Activated naive CD4-positive, alpha-beta T cell treated with anti-CD3 and anti-CD28 coated beads, Interleukin-2, amount 10 ng/mL, durations not matched to agents 7 days and 5 days (primary cell): ENCODE measurements at regions not wholly inside any gene's neighbourhood (a gene's known extent, or its start where the extent isn't known, plus 50 kb on each side); places are given as distances from the start of the nearest gene placed in this dataset.
"Not testable (repeated sequence)": the region's sequence is repeated elsewhere in the genome, so short reads cannot be mapped to it uniquely, and the experiment has no call there.

Experiments used
- CTCF ChIA-PET: fragments of 350-600 bp; sonication (Branson Sonifier 250); formaldehyde crosslinking; loops from one replicate; lab custom pipeline; 2021; ENCODE audit warnings: antibody characterized with exemption; lab: Charles Lee
- DNase-seq: peaks from one replicate; pipeline ENCODE4 v3.0.0-alpha.2; 2020
- H3K27ac Mint-ChIP-seq: one replicate; pipeline ENCODE4 v1.8.0; 2021; ENCODE audit warnings: mild to moderate bottlenecking, moderate library complexity, mixed read lengths
- H3K27me3 Mint-ChIP-seq: one replicate; pipeline ENCODE4 v1.8.0; 2021; ENCODE audit warnings: mild to moderate bottlenecking, mixed read lengths
- H3K36me3 Mint-ChIP-seq: one replicate; pipeline ENCODE4 v1.8.0; 2021; ENCODE audit warnings: mixed read lengths
- H3K4me1 Mint-ChIP-seq: one replicate; pipeline ENCODE4 v1.8.0; 2021; ENCODE audit warnings: mixed read lengths
- H3K4me3 Mint-ChIP-seq: one replicate; pipeline ENCODE4 v1.8.0; 2021; ENCODE audit warnings: mild to moderate bottlenecking, moderate library complexity, mixed read lengths
- H3K9me3 Mint-ChIP-seq: one replicate; pipeline ENCODE4 v1.8.0; 2021; ENCODE audit warnings: mixed read lengths

DNA sequence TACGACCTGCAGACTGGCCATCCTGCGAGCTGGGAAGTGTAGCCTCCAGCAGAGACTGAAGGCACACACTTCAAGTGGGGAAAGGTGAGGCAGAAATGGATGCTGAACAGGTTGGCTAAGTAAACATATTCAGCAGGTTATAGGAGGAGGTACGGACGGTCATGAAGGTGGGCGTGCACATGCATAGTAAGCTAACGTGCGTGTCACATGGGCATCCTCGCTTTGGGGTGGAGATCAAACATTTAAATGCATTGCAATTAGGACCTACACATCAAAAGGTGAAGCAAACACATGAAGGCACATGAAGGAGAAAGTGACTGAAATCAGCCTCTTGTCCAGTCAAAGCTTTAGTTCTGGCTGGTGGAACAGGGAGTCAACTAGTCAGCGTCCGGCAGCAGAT, 305.6 kb upstream of the EXOC2 start:
- CTCF ChIA-PET: no interaction called here
- H3K9me3 Mint-ChIP-seq: no peaks in the 10 kb centered on the region
- H3K36me3 Mint-ChIP-seq: no peaks in the 10 kb centered on the region
- H3K4me1 Mint-ChIP-seq: no peaks in the 10 kb centered on the region
- H3K4me3 Mint-ChIP-seq: no peak overlapping the region
- DNase-seq: no peak
- H3K27me3 Mint-ChIP-seq: peaks cover 6% of the 10 kb centered on the region
- no peak overlapping the region for H3K27ac Mint-ChIP-seq

DNA sequence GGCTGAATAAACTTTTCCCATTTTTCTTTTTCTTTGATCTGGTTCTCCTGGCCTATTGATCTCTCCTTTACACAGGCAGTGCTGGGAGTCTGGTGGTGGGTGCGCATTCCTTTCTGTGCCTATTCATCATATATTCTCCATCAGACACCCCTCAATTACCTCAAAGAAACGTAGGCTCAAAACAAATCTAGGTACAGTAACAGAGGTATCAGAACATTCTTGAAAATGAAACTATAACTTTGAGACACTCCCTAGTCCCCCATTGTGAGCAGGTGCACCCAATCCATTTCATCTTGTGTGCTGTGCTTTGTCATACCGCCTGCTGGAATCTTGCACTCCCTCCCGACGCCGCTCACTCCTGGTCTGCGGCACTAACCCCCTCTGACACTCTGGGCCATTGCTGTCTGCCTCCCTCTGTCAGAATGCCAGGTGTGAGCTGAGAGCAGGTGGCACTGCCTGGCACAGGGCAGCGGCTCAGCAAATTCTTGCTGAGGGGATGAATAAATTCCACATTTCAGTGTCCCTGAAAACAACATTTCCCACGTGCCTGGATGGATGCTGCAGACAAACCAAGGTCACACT, 303.4 kb upstream of the EXOC2 start:
- CTCF ChIA-PET: no interaction called here
- no peaks in the 10 kb centered on the region for H3K9me3 Mint-ChIP-seq
- no peak overlapping the region for H3K27ac Mint-ChIP-seq
- no peaks in the 10 kb centered on the region for H3K36me3 Mint-ChIP-seq
- H3K4me3 Mint-ChIP-seq: no peak overlapping the region
- no peaks in the 10 kb centered on the region for H3K4me1 Mint-ChIP-seq
- no peak for DNase-seq
- peaks cover 6% of the 10 kb centered on the region for H3K27me3 Mint-ChIP-seq

DNA sequence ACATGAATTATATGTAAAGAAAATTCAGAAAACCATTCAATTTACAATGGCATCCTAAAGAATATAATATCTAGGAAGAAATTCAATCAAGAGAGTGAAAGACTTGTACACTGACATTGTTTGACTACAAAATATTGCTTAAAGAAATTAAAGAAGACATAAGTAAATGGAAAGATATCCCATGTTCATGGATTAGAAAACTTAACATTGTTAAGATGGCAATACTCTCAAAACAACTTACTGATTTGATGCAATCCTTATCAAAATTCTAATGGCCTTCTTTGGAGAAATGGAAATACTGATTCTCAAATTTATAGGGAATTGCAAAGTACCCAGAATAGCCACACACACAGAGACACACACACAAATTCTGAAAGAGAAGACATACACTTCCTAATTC, 298.3 kb upstream of the EXOC2 start:
- peaks cover 4% of the 10 kb centered on the region for H3K27me3 Mint-ChIP-seq
- H3K27ac Mint-ChIP-seq: no peak overlapping the region
- CTCF ChIA-PET: no interaction called here
- no peaks in the 10 kb centered on the region for H3K36me3 Mint-ChIP-seq
- H3K4me3 Mint-ChIP-seq: no peak overlapping the region
- no peaks in the 10 kb centered on the region for H3K4me1 Mint-ChIP-seq
- no peaks in the 10 kb centered on the region for H3K9me3 Mint-ChIP-seq
- DNase-seq: no peak

DNA sequence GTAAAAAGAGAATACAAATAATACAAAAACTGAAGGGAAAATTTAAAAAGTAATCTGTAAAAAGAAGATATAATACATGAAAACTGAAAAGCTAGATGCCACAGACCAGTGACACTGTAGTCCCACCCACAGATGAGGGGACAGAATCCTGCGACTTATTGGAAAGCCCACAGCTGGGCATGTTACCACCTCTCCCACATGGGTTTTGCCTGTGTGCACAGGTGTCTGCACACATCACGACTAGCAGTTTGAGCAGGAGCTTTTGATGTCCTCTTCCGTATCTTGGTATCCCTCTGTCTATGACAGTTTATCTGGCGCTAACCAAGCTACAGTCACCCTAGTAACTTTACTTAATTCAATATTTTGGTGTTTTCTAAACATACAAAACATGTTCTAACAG, 291.1 kb upstream of the EXOC2 start:
- peaks cover 8% of the 10 kb centered on the region for H3K27me3 Mint-ChIP-seq
- no peak overlapping the region for H3K4me3 Mint-ChIP-seq
- H3K36me3 Mint-ChIP-seq: no peaks in the 10 kb centered on the region

DNA sequence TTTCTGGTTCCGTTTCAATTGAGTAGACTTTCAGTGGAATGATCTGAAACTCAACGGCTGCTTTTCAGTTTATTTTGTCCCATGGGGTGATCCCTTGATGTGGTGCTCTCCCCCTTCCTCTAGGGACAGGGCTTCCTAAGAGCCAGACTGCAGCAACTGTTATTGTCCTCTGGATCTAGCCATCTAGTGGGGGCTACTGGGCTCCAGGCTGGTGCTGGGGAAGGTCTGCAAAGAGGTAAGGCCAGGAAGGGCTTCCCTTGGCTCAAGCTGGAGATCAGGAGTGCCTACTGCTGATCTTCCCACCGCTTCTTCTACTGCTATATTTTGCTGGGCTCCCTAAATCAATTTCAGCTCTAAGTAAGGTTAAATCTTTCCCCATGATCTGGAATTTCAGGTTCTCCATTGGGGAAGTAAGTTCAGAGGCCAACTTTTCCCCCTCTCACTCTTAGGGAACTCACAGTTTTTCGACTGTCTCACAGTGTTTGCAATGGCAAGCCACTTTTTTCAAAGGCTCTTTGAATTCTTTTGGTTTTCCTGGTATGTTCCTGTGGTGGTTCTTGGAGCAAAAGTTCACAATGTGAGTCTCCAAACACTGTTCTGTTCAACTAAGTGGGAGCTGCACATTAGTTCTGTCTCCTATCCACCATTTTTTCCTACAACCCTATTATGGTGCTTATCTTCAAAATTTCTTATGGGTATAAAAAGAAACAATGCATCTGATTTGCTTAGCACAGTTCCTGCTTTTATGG, 286.2 kb upstream of the EXOC2 start:
- H3K36me3 Mint-ChIP-seq: no peaks in the 10 kb centered on the region
- H3K27ac Mint-ChIP-seq: no peak overlapping the region
- H3K27me3 Mint-ChIP-seq: peaks cover 16% of the 10 kb centered on the region
- CTCF ChIA-PET: no interaction called here
- peaks cover 4% of the 10 kb centered on the region for H3K9me3 Mint-ChIP-seq
- no peak overlapping the region for H3K4me3 Mint-ChIP-seq
- DNase-seq: no peak
- no peaks in the 10 kb centered on the region for H3K4me1 Mint-ChIP-seq

More for the DNA sequence above, 291.1 kb upstream of the EXOC2 start:
- CTCF ChIA-PET: interaction anchor here (0.8 kb wide), 1 partner anchor 285 kb away, joined by 3 read pairs; no protein-coding TSS in a partner anchor
- DNase-seq: no peak
- Mint-ChIP-seq H3K4me1 (no peaks in the 10 kb centered on the region), H3K27ac (no peak overlapping the region), H3K9me3 (no peaks in the 10 kb centered on the region)

DNA sequence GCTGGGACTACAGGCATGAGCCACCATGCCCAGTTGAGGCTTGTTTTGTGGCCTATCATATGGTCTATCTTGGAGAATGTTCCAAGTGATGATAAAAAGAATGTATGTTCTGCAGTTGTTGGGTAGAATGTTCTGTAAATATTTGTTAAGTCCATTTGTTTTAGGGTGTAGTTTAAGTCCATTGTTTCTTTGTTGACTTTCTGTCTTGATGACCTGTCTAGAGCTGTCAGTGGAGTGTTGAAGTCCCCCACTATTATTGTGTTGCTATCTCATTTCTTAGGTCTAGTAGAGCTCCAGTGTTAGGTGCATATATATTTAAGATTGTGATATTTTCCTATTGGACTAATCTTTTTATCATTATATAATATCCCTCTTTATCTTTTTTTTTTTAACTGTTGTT, 284.3 kb upstream of the EXOC2 start:
- H3K9me3 Mint-ChIP-seq, CTCF ChIA-PET, H3K4me1 Mint-ChIP-seq, H3K36me3 Mint-ChIP-seq, DNase-seq, H3K27ac Mint-ChIP-seq, H3K4me3 Mint-ChIP-seq: not testable (repeated sequence)
- peaks cover 21% of the 10 kb centered on the region for H3K27me3 Mint-ChIP-seq

DNA sequence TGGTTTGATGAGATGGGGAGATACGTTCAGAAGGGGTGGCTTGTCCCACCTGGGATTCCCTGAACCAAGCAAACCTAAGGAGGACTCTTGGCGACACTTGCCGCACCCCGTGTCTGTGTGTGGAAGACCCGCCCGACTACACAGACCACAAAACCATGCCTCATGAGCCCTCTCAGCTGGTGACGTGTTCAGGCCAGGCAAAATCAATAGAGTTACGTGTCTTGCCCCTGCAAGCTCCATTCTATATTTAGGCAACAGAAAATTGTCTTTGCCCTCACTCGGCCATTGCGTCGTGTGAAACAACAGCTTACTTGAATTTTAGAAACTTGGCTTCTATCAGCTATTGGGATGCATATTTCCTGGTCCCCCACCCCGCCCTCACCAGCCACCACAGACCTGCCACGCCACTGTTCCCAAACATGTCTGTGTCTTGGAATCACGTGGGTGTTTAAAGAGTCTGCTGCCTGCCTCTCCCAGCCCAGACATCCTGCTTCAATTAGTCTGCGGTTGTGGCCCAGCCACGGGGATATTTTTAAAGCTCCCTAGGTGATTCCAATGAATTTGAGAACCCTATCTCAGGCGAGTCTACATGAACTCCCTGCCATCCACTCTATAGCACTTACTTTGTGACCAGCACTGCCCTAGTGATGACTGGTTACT, 279.2 kb upstream of the EXOC2 start:
- CTCF ChIA-PET: no interaction called here
- H3K9me3 Mint-ChIP-seq: peaks cover 4% of the 10 kb centered on the region
- H3K4me3 Mint-ChIP-seq: no peak overlapping the region
- no peak for DNase-seq
- H3K27me3 Mint-ChIP-seq: peaks cover 9% of the 10 kb centered on the region
- H3K4me1 Mint-ChIP-seq: no peaks in the 10 kb centered on the region
- no peak overlapping the region for H3K27ac Mint-ChIP-seq
- H3K36me3 Mint-ChIP-seq: no peaks in the 10 kb centered on the region

DNA sequence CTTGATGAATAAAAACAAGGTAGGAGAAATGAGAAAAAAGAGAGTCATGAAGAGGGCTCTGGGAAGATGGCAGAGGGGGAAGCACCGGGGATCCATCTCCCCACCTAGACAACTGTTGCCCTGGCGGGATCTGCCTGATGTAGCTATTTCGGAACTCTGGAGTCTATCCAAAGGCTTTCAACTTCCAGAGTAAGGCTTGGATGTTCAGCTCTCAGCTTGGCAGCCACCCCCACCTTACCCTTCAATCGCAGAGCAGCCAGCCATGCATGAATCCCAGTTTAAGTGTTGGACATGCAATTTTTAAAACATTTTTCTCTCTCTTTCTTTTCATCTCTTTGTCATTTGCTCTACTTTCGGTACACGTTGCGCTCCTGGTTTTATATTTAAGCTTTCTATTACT, 275.9 kb upstream of the EXOC2 start:
- Mint-ChIP-seq H3K9me3 (no peaks in the 10 kb centered on the region), H3K4me1 (no peaks in the 10 kb centered on the region), H3K27me3 (peaks cover 16% of the 10 kb centered on the region), H3K27ac (no peak overlapping the region), H3K36me3 (no peaks in the 10 kb centered on the region), H3K4me3 (no peak overlapping the region)
- no peak for DNase-seq
- CTCF ChIA-PET: no interaction called here

DNA sequence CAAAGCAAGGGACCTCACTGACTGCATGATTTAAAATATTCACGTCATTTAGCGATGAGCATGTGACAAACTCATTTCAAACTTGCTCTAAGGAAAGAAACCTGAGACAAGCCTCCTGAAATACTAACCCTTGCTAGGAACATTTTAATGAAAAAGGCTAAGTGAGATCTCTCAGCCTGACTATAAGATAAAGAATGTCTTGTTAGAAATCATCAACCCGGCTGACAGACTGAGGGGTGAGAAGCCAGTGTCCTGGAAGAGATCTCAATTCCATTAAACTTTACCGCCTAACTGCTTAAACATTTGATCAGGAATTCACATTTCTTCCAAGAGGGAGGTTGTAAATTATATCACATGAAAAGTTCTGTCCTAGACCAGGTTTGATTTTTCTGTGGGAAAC, 274.8 kb upstream of the EXOC2 start:
- no peak for DNase-seq
- CTCF ChIA-PET: no interaction called here
- H3K36me3 Mint-ChIP-seq: no peaks in the 10 kb centered on the region
- H3K4me3 Mint-ChIP-seq: no peak overlapping the region
- H3K4me1 Mint-ChIP-seq: no peaks in the 10 kb centered on the region
- no peaks in the 10 kb centered on the region for H3K9me3 Mint-ChIP-seq
- peaks cover 20% of the 10 kb centered on the region for H3K27me3 Mint-ChIP-seq
- H3K27ac Mint-ChIP-seq: no peak overlapping the region

DNA sequence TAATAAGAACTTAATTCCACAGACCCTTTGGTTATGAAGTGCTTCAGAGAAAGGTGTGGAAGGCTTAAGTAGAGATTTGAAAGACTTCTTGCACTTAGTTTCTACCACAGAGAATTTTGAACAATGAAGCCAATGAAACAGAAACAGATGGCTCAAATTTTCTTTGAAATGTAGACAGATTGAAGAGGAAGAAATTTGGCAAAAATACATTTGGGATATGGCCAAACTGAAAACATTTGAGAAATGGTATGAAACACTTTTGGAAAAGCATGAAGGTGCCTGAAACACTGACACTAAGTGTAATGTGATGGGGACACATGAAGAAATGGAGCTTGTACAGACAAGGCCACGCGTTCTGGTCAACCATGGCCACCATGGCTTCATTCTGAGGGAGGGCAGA, 272.4 kb upstream of the EXOC2 start:
- Mint-ChIP-seq H3K27me3 (peaks cover 21% of the 10 kb centered on the region), H3K4me3 (no peak overlapping the region), H3K27ac (no peak overlapping the region), H3K36me3 (no peaks in the 10 kb centered on the region), H3K9me3 (no peaks in the 10 kb centered on the region), H3K4me1 (no peaks in the 10 kb centered on the region)
- DNase-seq: no peak
- CTCF ChIA-PET: no interaction called here

DNA sequence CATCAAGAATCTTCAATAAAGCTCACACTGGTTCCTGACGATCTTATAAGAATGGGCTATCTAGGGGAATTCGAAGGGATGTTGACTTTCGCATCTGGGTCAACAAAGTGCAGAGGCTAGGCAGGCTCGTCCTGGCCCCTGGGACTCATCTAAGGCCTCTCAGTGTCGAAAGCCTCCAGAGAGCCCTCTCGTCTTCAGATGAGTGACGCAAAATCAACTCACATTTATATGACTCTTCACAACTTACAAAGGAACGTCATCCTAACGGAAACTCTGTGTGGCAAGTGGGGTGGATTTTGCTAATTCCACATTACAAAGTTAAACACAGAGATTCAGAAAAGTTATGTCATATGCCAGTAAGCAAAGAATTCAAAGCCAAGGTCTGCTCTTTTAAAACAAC, 270.5 kb upstream of the EXOC2 start:
- Mint-ChIP-seq H3K36me3 (no peaks in the 10 kb centered on the region), H3K27ac (no peak overlapping the region), H3K4me1 (no peaks in the 10 kb centered on the region), H3K27me3 (peaks cover 21% of the 10 kb centered on the region), H3K9me3 (no peaks in the 10 kb centered on the region), H3K4me3 (no peak overlapping the region)
- CTCF ChIA-PET: no interaction called here
- DNase-seq: no peak

DNA sequence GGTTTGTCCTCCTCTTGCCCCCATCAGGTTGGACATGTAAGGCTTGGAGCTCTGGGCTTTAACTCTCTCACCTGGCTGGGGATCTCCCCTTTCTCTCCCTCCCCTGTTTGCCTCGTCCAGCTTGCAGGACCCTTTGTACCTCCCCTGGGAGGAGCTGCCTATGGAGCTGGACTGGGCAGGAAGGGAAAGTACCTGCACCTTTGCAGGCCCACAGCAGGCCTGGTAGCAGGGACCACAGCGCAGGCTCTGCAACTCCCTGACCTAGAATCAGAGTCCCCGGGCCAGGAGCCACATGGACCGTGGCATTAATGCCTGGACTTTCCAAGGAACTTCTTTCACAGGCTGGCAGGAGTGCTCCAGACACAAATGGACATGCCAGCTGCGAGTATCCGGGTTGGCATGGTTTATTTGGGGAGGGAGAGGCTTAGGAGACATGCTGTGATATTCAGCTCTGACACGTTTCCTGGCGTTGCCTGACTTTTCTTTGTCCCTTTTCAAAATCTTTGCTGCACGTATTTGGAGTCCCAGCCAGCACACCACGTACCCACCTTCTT, 268.5 kb upstream of the EXOC2 start:
- no peak overlapping the region for H3K27ac Mint-ChIP-seq
- no peak for DNase-seq
- no peaks in the 10 kb centered on the region for H3K36me3 Mint-ChIP-seq
- no peaks in the 10 kb centered on the region for H3K9me3 Mint-ChIP-seq
- no peak overlapping the region for H3K4me3 Mint-ChIP-seq
- H3K27me3 Mint-ChIP-seq: peaks cover 25% of the 10 kb centered on the region
- CTCF ChIA-PET: no interaction called here
- no peaks in the 10 kb centered on the region for H3K4me1 Mint-ChIP-seq

DNA sequence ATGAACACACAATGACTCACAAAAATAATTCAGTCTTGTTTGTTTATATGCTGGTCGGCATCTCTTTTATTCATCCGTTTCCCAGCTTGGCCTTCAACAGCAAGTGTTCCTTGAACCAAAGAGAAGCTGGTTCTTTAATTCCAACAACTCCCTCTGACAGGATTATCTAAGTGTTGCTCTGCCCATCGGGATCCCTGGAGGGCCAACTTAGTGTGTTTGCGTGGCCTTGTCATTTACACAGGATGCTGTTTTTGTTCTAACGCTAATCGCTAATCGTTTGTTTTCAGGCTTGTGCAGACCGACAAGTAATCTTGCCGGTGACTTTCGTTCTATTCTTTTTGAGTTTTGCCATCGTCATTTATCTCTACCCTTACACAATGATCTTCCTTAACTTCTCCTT, 267.4 kb upstream of the EXOC2 start:
- CTCF ChIA-PET: interaction anchor here (0.6 kb wide), 1 partner anchor 1762 kb away, joined by 3 read pairs; no protein-coding TSS in a partner anchor
- no peaks in the 10 kb centered on the region for H3K4me1 Mint-ChIP-seq
- no peak overlapping the region for H3K4me3 Mint-ChIP-seq

DNA sequence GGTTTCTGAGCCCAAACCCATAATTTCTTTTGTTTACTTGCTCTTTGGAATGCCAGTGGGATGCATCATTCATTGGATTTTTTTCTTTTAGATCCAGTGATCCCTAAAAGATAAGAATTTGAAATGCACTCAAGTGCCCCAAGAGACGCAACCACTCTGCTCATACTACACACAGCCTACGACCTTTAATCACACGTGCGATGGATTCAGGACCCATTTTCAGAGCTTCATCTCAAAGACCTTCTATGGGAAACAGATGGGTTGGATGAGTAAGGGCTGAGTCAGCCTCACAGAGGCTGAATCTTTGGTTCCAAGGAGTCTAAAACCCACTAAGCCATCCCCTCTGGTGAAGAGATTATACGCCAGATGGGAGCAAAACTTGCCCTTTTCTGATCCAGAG, 265.5 kb upstream of the EXOC2 start:
- H3K4me3 Mint-ChIP-seq: no peak overlapping the region
- no peaks in the 10 kb centered on the region for H3K9me3 Mint-ChIP-seq
- no peak for DNase-seq
- no peaks in the 10 kb centered on the region for H3K4me1 Mint-ChIP-seq
- peaks cover 19% of the 10 kb centered on the region for H3K27me3 Mint-ChIP-seq
- CTCF ChIA-PET: no interaction called here
- no peaks in the 10 kb centered on the region for H3K36me3 Mint-ChIP-seq
- H3K27ac Mint-ChIP-seq: no peak overlapping the region

More for the DNA sequence above, 267.4 kb upstream of the EXOC2 start:
- Mint-ChIP-seq H3K27me3 (peaks cover 21% of the 10 kb centered on the region), H3K9me3 (no peaks in the 10 kb centered on the region), H3K36me3 (no peaks in the 10 kb centered on the region), H3K27ac (no peak overlapping the region)
- DNase-seq: no peak
